AG04449 (cell line): ENCODE measurements at regions not wholly inside any gene's neighbourhood (a gene's known extent, or its start where the extent isn't known, plus 50 kb on each side); places are given as distances from the start of the nearest gene placed in this dataset.

Experiments used
- CTCF ChIA-PET: fragments of 350-600 bp; formaldehyde crosslinking; extraction: SDS; loops from one replicate; lab custom pipeline; 2021; ENCODE audit warnings: antibody characterized with exemption; lab: Yijun Ruan, JAX
- POLR2A ChIA-PET: fragments of 400-600, 350-600 bp; formaldehyde crosslinking; extraction: SDS; loops from one replicate; lab custom pipeline; 2020; ENCODE audit warnings: antibody characterized with exemption, inconsistent platforms; lab: Yijun Ruan, JAX
- DNase-seq: peaks from one replicate; pipeline ENCODE4 v3.0.0-alpha.2; 2010; ENCODE audit warnings: low read depth, low spot score
- H3K4me3 ChIP-seq: 2 replicates; pipeline ENCODE4 v1.5.1; 2011; ENCODE audit warnings: low read depth, mild to moderate bottlenecking, control low read depth, low read length
- CTCF ChIP-seq: IDR thresholded peaks from one replicate; pipeline ENCODE4 v1.5.1; 2011; ENCODE audit warnings: mild to moderate bottlenecking, moderate library complexity, low read length, control low read depth, inconsistent platforms; ENCODE audit not compliant: insufficient read depth; ENCODE audit errors: missing control alignments

DNA sequence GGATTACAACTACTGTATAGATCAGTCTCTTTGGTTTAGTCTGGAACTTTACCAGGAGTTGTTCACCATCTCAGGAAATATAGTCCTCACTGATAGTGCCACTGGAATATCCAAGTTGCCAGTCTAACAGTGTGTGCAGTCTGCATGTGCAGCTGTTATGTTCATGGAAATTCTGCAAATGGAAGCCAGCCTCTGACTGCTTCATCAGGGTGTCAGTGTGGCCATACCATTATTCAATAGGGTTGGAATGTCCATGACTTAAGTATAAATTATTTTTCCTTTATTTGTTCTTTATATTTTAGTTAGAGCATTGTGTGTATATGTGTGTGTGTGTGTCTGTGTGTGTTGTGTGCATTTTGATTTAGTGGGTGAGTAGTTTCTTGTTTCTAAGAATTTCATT is 51.8 kb downstream of the C11orf96 start:
- POLR2A ChIA-PET: no interaction called here
- CTCF ChIA-PET: interaction anchor here (1.6 kb wide), 1 partner anchor 101 kb away, joined by 4 read pairs; the partner anchor contains the start of gene EXT2
- no peak overlapping the region for H3K4me3 ChIP-seq
- DNase-seq: no peak
- no peak for TF ChIP-seq CTCF

- DNase-seq: no peak
- POLR2A ChIA-PET: interaction anchor here (1.1 kb wide), 1 partner anchor 54 kb away, joined by 3 read pairs; the partner anchor contains the start of gene C11orf96
- no peak overlapping the region for H3K4me3 ChIP-seq
- CTCF ChIA-PET: interaction anchor here (1.4 kb wide), 1 partner anchor 107 kb away, joined by 6 read pairs; no protein-coding TSS in a partner anchor
- no peak for TF ChIP-seq CTCF
Observed at GRCh38 chr11:43996318-43996717, 51.5 kb upstream of the ACCSL start.

GRCh38 chr11:43997022-43997660 is 50.6 kb upstream of the ACCSL start:
- no peak overlapping the region for H3K4me3 ChIP-seq
- no peak for DNase-seq
- POLR2A ChIA-PET: interaction anchor here (1.1 kb wide), 1 partner anchor 55 kb away, joined by 3 read pairs; the partner anchor contains the start of gene C11orf96
- CTCF ChIA-PET: interaction anchor here (1.1 to 1.4 kb wide), 2 partner anchors 10 to 107 kb away, joined by 5 to 6 read pairs; no protein-coding TSS in a partner anchor
- no peak for TF ChIP-seq CTCF
